HepG2 (cell line): ENCODE measurements at regions not wholly inside any gene's neighbourhood (a gene's known extent, or its start where the extent isn't known, plus 50 kb on each side); places are given as distances from the start of the nearest gene placed in this dataset.

Experiments used
- ATAC-seq: fragments of 200-7000 bp; cut with Tn5 transposase; 3 replicates; pipeline ENCODE4 v1.9.1; 2020; ENCODE audit warnings: mild to moderate bottlenecking, moderate library complexity
- BruUV-seq: library from RNA; stranded (reverse); fragments of 400-500 nt; replicated peaks from 2 replicates; lab custom pipeline; 2021; lab: Mats Ljungman, UMichigan
- CTCF ChIA-PET: fragments of 300-600 bp; formaldehyde crosslinking; extraction: SDS; loops from one replicate; lab custom pipeline; 2021; ENCODE audit warnings: low total read pairs, inconsistent platforms, low intra/inter-chr PET ratio; lab: Yijun Ruan, JAX
- POLR2A ChIA-PET: fragments of 350-600 bp; sonication (Branson Sonifier 250); formaldehyde crosslinking; loops from one replicate; lab custom pipeline; 2020; ENCODE audit warnings: antibody characterized with exemption, inconsistent platforms; lab: Yijun Ruan, JAX
- DNase-seq: peaks from one replicate; pipeline ENCODE4 v3.0.0-alpha.2; 2015; ENCODE audit warnings: low spot score
- FAIRE-seq: peaks from 3 replicates; lab custom pipeline; 2011; peaks lifted over from hg19 to GRCh38; lab: Jason Lieb, UNC
- H2AFZ ChIP-seq: one replicate; pipeline ENCODE4 v1.6.1; 2011; ENCODE audit warnings: low read length, inconsistent platforms
- H3K27ac ChIP-seq: fragments of 300-600 bp; 3 replicates; pipeline ENCODE4 v1.8.0; 2011; ENCODE audit warnings: mixed run types, mild to moderate bottlenecking, mixed read lengths, low read length, inconsistent platforms; ENCODE audit not compliant: insufficient read depth; ENCODE audit errors: extremely low read length
- H3K27me3 ChIP-seq, 2 experiments: fragments of 200-600 bp in 1 of 2; 2 replicates in 1 of 2; 3 replicates in 1 of 2; pipeline versions ENCODE4 v1.6.0 to v1.8.0; 2011; ENCODE audit warnings: low read length in 2 of 2, mild to moderate bottlenecking in 2 of 2, moderate library complexity in 2 of 2, inconsistent platforms in 1 of 2; ENCODE audit not compliant: insufficient read depth in 2 of 2, control insufficient read depth in 1 of 2
- H3K36me3 ChIP-seq, 2 experiments: fragments of 200-600 bp in 1 of 2; replicated peaks in 1 of 2; 2 replicates in 1 of 2; 3 replicates in 1 of 2; pipeline versions ENCODE4 v1.5.1 to v1.8.0; 2011; ENCODE audit warnings: low read length in 2 of 2, inconsistent platforms in 1 of 2; ENCODE audit not compliant: insufficient read depth in 2 of 2, control insufficient read depth in 1 of 2
- H3K4me1 ChIP-seq: 2 replicates; pipeline ENCODE4 v1.5.1; 2012; ENCODE audit warnings: low read length, inconsistent platforms; ENCODE audit not compliant: insufficient read depth
- H3K4me2 ChIP-seq: 2 replicates; pipeline ENCODE4 v1.6.0; 2011; ENCODE audit warnings: low read depth, low read length, inconsistent platforms
- H3K4me3 ChIP-seq, 3 experiments: fragments of 200-600 bp in 1 of 3; sonication (generic), shearing (Covaris generic) in 1 of 3; replicated peaks in 1 of 3; 2 replicates each; pipeline ENCODE4 v1.5.1; 2011 to 2016; ENCODE audit warnings: low read length in 3 of 3, inconsistent platforms in 2 of 3, low read depth in 2 of 3, mild to moderate bottlenecking in 2 of 3, control low read depth in 1 of 3, mixed read lengths in 1 of 3; ENCODE audit not compliant: insufficient read depth in 1 of 3
- H3K79me2 ChIP-seq: one replicate; pipeline ENCODE4 v1.6.1; 2011; ENCODE audit warnings: low read length, inconsistent platforms; ENCODE audit not compliant: insufficient read depth
- H3K9ac ChIP-seq: 2 replicates; pipeline ENCODE4 v1.6.0; 2011; ENCODE audit warnings: mild to moderate bottlenecking, low read depth, low read length, inconsistent platforms; ENCODE audit not compliant: insufficient read depth
- H3K9me3 ChIP-seq: 2 replicates; pipeline ENCODE4 v1.5.1; 2012; ENCODE audit warnings: mild to moderate bottlenecking, low read length
- H4K20me1 ChIP-seq: 2 replicates; pipeline ENCODE4 v1.6.0; 2011; ENCODE audit warnings: inconsistent platforms, mild to moderate bottlenecking, low read length, moderate library complexity; ENCODE audit not compliant: insufficient read depth
- ARID2 ChIP-seq: sonication (generic); formaldehyde crosslinking; IDR thresholded peaks from 2 replicates; pipeline ENCODE4 v1.8.1; 2022; ENCODE audit warnings: mild to moderate bottlenecking, missing genetic modification reagents, borderline replicate concordance
- BATF2 ChIP-seq: sonication (generic); formaldehyde crosslinking; IDR thresholded peaks from 2 replicates; pipeline ENCODE4 v1.8.0; 2022; ENCODE audit warnings: mild to moderate bottlenecking, missing genetic modification reagents, moderate library complexity
- CHD2 ChIP-seq: IDR thresholded peaks from 2 replicates; pipeline ENCODE4 v1.6.1; 2011; ENCODE audit warnings: low read depth, low read length, improper control_type of control experiment
- CSRNP1 ChIP-seq: sonication (generic); formaldehyde crosslinking; IDR thresholded peaks from 2 replicates; pipeline ENCODE4 v1.8.1; 2023; ENCODE audit warnings: mild to moderate bottlenecking, missing genetic modification reagents
- EED ChIP-seq: sonication (generic); formaldehyde crosslinking; IDR thresholded peaks from 2 replicates; pipeline ENCODE4 v1.5.0; 2020; ENCODE audit warnings: mild to moderate bottlenecking, missing genetic modification reagents
- GZF1 ChIP-seq: sonication (generic); formaldehyde crosslinking; IDR thresholded peaks from 2 replicates; pipeline ENCODE4 v1.5.1; 2020; ENCODE audit warnings: mild to moderate bottlenecking, missing genetic modification reagents
- HNRNPL ChIP-seq: fragments of 200-400 bp; formaldehyde crosslinking; IDR thresholded peaks from 2 replicates; pipeline ENCODE4 v1.6.1; 2017; ENCODE audit warnings: mild to moderate bottlenecking, low read depth, low read length
- MTERF4 ChIP-seq: sonication (generic); formaldehyde crosslinking; IDR thresholded peaks from 2 replicates; pipeline ENCODE4 v1.8.0; 2023; ENCODE audit warnings: mild to moderate bottlenecking, missing genetic modification reagents
- POGZ ChIP-seq: sonication (generic); formaldehyde crosslinking; IDR thresholded peaks from 2 replicates; pipeline ENCODE4 v1.4.0; 2020; ENCODE audit warnings: mild to moderate bottlenecking, missing genetic modification reagents
- REL ChIP-seq: sonication (generic); formaldehyde crosslinking; conservative IDR thresholded peaks from 2 replicates; pipeline ENCODE4 v1.8.0; 2022; ENCODE audit warnings: mild to moderate bottlenecking, missing genetic modification reagents, moderate library complexity
- SP2 ChIP-seq: sonication (generic); formaldehyde crosslinking; IDR thresholded peaks from 2 replicates; pipeline ENCODE4 v1.5.1; 2020; ENCODE audit warnings: mild to moderate bottlenecking, missing genetic modification reagents
- SP4 ChIP-seq: sonication (generic); formaldehyde crosslinking; IDR thresholded peaks from 2 replicates; pipeline ENCODE4 v1.8.1; 2023; ENCODE audit warnings: mild to moderate bottlenecking, missing genetic modification reagents
- ZFYVE20 ChIP-seq: sonication (generic); formaldehyde crosslinking; IDR thresholded peaks from 2 replicates; pipeline ENCODE4 v1.8.0; 2023; ENCODE audit warnings: low read depth, mild to moderate bottlenecking, moderate library complexity, missing genetic modification reagents, borderline replicate concordance
- ZNF138 ChIP-seq: sonication (generic); formaldehyde crosslinking; IDR thresholded peaks from 2 replicates; pipeline ENCODE4 v1.5.0; 2020; ENCODE audit warnings: mild to moderate bottlenecking, low read depth, missing genetic modification reagents
- ZNF3 ChIP-seq: IDR thresholded peaks from 2 replicates; pipeline ENCODE4 v1.7.0; 2017; ENCODE audit warnings: inconsistent platforms
- ZNF451 ChIP-seq: sonication (generic); formaldehyde crosslinking; IDR thresholded peaks from 2 replicates; pipeline ENCODE4 v1.5.0; 2020; ENCODE audit warnings: mild to moderate bottlenecking, missing genetic modification reagents
- ZNF530 ChIP-seq: sonication (generic); formaldehyde crosslinking; IDR thresholded peaks from 2 replicates; pipeline ENCODE4 v1.5.0; 2020; ENCODE audit warnings: low read depth, mild to moderate bottlenecking, missing genetic modification reagents
- ZNF569 ChIP-seq: sonication (generic); formaldehyde crosslinking; IDR thresholded peaks from 2 replicates; pipeline ENCODE4 v1.5.0; 2020; ENCODE audit warnings: mild to moderate bottlenecking, missing genetic modification reagents, moderate library complexity, borderline replicate concordance
- ZNF572 ChIP-seq: sonication (generic); formaldehyde crosslinking; IDR thresholded peaks from 2 replicates; pipeline ENCODE4 v1.5.1; 2020; ENCODE audit warnings: mild to moderate bottlenecking, missing genetic modification reagents
- ZNF652 ChIP-seq: IDR thresholded peaks from 2 replicates; pipeline ENCODE4 v1.6.1; 2016; ENCODE audit warnings: low read depth, borderline replicate concordance
- ZNF747 ChIP-seq: sonication (generic); formaldehyde crosslinking; IDR thresholded peaks from 2 replicates; pipeline ENCODE4 v1.8.1; 2023; ENCODE audit warnings: missing genetic modification reagents, mild to moderate bottlenecking, borderline replicate concordance
- ZNF772 ChIP-seq: sonication (generic); formaldehyde crosslinking; IDR thresholded peaks from 2 replicates; pipeline ENCODE4 v1.5.0; 2020; ENCODE audit warnings: mild to moderate bottlenecking, missing genetic modification reagents
- ZNF780A ChIP-seq: sonication (generic); formaldehyde crosslinking; IDR thresholded peaks from 2 replicates; pipeline ENCODE4 v1.8.0; 2022; ENCODE audit warnings: mild to moderate bottlenecking, missing genetic modification reagents, moderate library complexity
- ZNF788 ChIP-seq: sonication (generic); formaldehyde crosslinking; IDR thresholded peaks from 2 replicates; pipeline ENCODE4 v1.5.0; 2020; ENCODE audit warnings: mild to moderate bottlenecking, missing genetic modification reagents, borderline replicate concordance
- ZNF790 ChIP-seq: sonication (generic); formaldehyde crosslinking; IDR thresholded peaks from 2 replicates; pipeline ENCODE4 v1.8.0; 2022; ENCODE audit warnings: missing genetic modification reagents, mild to moderate bottlenecking, borderline replicate concordance
- WGBS: methylation state at CpG from one replicate; pipeline ENCODE4 v1.1.6; 2017; ENCODE audit warnings: low lambda C conversion rate; 5-methylcytosine and 5-hydroxymethylcytosine counted together
- in situ Hi-C: cut with HindIII; loops from 2 replicates; pipeline ENCODE4 v1.10.0; 2017; ENCODE audit warnings: low pct_unique_long_range_greater_than_20kb; ENCODE audit not compliant: extremely low pct_ligation_motif_present
- intact Hi-C: fragments of 100-400 bp; cut with micrococcal nuclease; formaldehyde crosslinking; loops from one replicate; pipeline ENCODE4 v1.10.0; 2022; ENCODE audit not compliant: unreplicated experiment

GRCh38 chr6:37101991-37102298 lies 68.0 kb upstream of the PIM1 start:
- Histone ChIP-seq H3K9me3 (no peaks in the 10 kb centered on the region), H3K4me2 (peak overlapping the region; percentile 96), H3K79me2 (no peaks in the 10 kb centered on the region), H3K4me3 (peak overlapping the region; percentile 19 to 69 (median 54)), H3K36me3 (no peaks in the 10 kb centered on the region), H4K20me1 (no peaks in the 10 kb centered on the region), H3K9ac (peak overlapping the region; percentile 82), H3K27ac (peak overlapping the region; percentile 89), H2AFZ (no peak overlapping the region), H3K27me3 (no peaks in the 10 kb centered on the region), H3K4me1 (peaks cover 84% of the 10 kb centered on the region)
- FAIRE-seq (no peak), DNase-seq (no peak), ATAC-seq (no peak)
- no TSS peak for BruUV-seq
- 34% methylated on average over 5 of the region's 5 CpGs for WGBS
- intact Hi-C loops: no loop called here
- in situ Hi-C loops: loop anchor here (5.0 kb wide), 1 partner anchor 50 kb away; no protein-coding TSS in a partner anchor
- CTCF ChIA-PET: no interaction called here
- POLR2A ChIA-PET: interaction anchor here (0.6 to 5.9 kb wide), 21 partner anchors 9 to 84 kb away, joined by 3 to 132 read pairs (median 7); partner anchors contain the start of gene PIM1
- no peak for TF ChIP-seq REL (CRISPR knock-in tag)
- peak; percentile 54; the same call in 1 of the 2 replicates for TF ChIP-seq ZNF788 (CRISPR knock-in tag)
- 0 out of 2 replicates have a peak, but pooled peaks have one; percentile 52 for TF ChIP-seq ZNF138
- TF ChIP-seq HNRNPL: no peak
- TF ChIP-seq SP4 (CRISPR knock-in tag): no peak
- TF ChIP-seq MTERF4 (CRISPR knock-in tag): peak; percentile 79; the same call in 1 of the 2 replicates
- no peak for TF ChIP-seq ZNF652 (CRISPR knock-in tag)
- TF ChIP-seq POGZ (CRISPR knock-in tag): no peak
- TF ChIP-seq ZNF3: no peak
- peak; percentile 49; the same call in 1 of the 2 replicates for TF ChIP-seq CSRNP1 (CRISPR knock-in tag)
- TF ChIP-seq ZNF569 (CRISPR knock-in tag): no peak
- TF ChIP-seq ZNF780A (CRISPR knock-in tag): no peak
- 0 out of 2 replicates have a peak, but pooled peaks have one; percentile 82 for TF ChIP-seq ARID2 (CRISPR knock-in tag)
- peak; percentile 67; the same call in 1 of the 2 replicates for TF ChIP-seq ZNF747
- TF ChIP-seq ZNF790 (CRISPR knock-in tag): no peak
- TF ChIP-seq ZNF772 (CRISPR knock-in tag): 0 out of 2 replicates have a peak, but pooled peaks have one; percentile 32
- no peak for TF ChIP-seq GZF1 (CRISPR knock-in tag)
- no peak for TF ChIP-seq ZFYVE20 (CRISPR knock-in tag)
- TF ChIP-seq BATF2: no peak
- TF ChIP-seq ZNF572 (CRISPR knock-in tag): no peak
- TF ChIP-seq ZNF451 (CRISPR knock-in tag): no peak
- TF ChIP-seq EED: 0 out of 2 replicates have a peak, but pooled peaks have one; percentile 69
- TF ChIP-seq ZNF530 (CRISPR knock-in tag): no peak
- TF ChIP-seq CHD2: 0 out of 2 replicates have a peak, but pooled peaks have one; percentile 8
- 0 out of 2 replicates have a peak, but pooled peaks have one; percentile 16 for TF ChIP-seq SP2 (CRISPR knock-in tag)
